HL-60 (cell line): ENCODE measurements at regions not wholly inside any gene's neighbourhood (a gene's known extent, or its start where the extent isn't known, plus 50 kb on each side); places are given as distances from the start of the nearest gene placed in this dataset.

ENCODE experiments used
- GABPA ChIP-seq: IDR thresholded peaks from 2 replicates; pipeline ENCODE4 v1.6.1; 2012; ENCODE audit warnings: low read depth
- POLR2AphosphoS5 ChIP-seq: IDR thresholded peaks from 2 replicates; pipeline ENCODE4 v1.6.1; 2012; ENCODE audit warnings: low read depth
- SPI1 ChIP-seq: IDR thresholded peaks from 2 replicates; pipeline ENCODE4 v1.6.1; 2012; ENCODE audit warnings: low read depth, mild to moderate bottlenecking, borderline replicate concordance
- TF ChIP-seq, protein P1 (sequence below): IDR thresholded peaks from 2 replicates; pipeline ENCODE4 v1.6.1; 2012; ENCODE audit warnings: low read depth; ENCODE audit not compliant: insufficient replicate concordance
- TF ChIP-seq, protein P2 (sequence below): IDR thresholded peaks from one replicate; pipeline ENCODE4 v1.5.1; 2011; ENCODE audit warnings: low read length, control low read depth, inconsistent platforms; ENCODE audit not compliant: insufficient read depth

DNA sequence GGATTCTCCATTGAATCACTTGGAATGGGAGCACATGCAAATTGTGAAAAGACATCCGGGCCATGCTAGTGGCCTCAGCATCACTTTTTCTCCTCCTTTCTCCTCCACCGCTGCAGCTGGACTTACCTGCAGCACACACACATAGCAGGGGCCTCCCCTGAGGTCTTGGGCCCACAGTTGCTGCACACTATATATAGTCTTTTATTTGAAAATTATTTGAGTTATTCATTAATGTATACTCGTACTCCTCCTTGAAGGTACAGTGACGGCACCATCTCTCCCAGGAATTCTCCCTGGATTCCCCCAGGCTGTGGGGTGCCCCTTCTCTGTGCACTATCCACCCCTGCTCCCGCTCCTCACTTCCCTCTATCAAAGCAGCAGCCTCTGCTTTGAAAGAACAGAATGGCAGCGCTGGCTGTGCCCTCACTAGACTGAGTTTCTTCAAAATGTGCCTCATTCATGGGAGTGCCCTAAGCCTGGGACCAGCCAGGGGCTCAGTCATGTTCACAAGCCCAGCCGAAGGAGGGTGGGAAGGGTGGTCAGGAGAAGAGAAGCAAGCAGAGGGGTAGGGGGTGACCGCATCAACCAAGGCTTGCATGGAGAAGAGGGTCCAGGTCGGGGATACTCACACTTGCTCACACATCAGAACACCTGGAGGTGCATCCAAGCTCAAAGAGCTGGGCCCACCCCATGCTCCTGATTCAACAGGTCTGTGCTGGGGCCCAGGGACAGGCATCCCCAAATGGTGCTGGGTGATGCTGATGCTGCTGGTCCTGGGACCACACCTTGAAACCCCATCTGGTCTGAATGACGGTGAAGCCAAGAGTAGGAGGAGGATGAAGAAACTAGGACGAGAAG, 156.2 kb upstream of the ZMIZ1 start:
- TF ChIP-seq, protein P1, sequence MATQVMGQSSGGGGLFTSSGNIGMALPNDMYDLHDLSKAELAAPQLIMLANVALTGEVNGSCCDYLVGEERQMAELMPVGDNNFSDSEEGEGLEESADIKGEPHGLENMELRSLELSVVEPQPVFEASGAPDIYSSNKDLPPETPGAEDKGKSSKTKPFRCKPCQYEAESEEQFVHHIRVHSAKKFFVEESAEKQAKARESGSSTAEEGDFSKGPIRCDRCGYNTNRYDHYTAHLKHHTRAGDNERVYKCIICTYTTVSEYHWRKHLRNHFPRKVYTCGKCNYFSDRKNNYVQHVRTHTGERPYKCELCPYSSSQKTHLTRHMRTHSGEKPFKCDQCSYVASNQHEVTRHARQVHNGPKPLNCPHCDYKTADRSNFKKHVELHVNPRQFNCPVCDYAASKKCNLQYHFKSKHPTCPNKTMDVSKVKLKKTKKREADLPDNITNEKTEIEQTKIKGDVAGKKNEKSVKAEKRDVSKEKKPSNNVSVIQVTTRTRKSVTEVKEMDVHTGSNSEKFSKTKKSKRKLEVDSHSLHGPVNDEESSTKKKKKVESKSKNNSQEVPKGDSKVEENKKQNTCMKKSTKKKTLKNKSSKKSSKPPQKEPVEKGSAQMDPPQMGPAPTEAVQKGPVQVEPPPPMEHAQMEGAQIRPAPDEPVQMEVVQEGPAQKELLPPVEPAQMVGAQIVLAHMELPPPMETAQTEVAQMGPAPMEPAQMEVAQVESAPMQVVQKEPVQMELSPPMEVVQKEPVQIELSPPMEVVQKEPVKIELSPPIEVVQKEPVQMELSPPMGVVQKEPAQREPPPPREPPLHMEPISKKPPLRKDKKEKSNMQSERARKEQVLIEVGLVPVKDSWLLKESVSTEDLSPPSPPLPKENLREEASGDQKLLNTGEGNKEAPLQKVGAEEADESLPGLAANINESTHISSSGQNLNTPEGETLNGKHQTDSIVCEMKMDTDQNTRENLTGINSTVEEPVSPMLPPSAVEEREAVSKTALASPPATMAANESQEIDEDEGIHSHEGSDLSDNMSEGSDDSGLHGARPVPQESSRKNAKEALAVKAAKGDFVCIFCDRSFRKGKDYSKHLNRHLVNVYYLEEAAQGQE = no peak
- TF ChIP-seq SPI1 = no peak
- no peak for TF ChIP-seq POLR2AphosphoS5
- TF ChIP-seq, protein P2, sequence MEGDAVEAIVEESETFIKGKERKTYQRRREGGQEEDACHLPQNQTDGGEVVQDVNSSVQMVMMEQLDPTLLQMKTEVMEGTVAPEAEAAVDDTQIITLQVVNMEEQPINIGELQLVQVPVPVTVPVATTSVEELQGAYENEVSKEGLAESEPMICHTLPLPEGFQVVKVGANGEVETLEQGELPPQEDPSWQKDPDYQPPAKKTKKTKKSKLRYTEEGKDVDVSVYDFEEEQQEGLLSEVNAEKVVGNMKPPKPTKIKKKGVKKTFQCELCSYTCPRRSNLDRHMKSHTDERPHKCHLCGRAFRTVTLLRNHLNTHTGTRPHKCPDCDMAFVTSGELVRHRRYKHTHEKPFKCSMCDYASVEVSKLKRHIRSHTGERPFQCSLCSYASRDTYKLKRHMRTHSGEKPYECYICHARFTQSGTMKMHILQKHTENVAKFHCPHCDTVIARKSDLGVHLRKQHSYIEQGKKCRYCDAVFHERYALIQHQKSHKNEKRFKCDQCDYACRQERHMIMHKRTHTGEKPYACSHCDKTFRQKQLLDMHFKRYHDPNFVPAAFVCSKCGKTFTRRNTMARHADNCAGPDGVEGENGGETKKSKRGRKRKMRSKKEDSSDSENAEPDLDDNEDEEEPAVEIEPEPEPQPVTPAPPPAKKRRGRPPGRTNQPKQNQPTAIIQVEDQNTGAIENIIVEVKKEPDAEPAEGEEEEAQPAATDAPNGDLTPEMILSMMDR = no peak
- TF ChIP-seq GABPA = no peak
